Endothelial cell of umbilical vein (primary cell): ENCODE measurements at regions not wholly inside any gene's neighbourhood (a gene's known extent, or its start where the extent isn't known, plus 50 kb on each side); places are given as distances from the start of the nearest gene placed in this dataset.

ENCODE experiments used
- BruUV-seq: library from RNA; stranded (reverse); fragments of 400-500 nt; replicated peaks from 2 replicates; lab custom pipeline; 2021; lab: Mats Ljungman, UMichigan
- CTCF ChIA-PET: fragments of 300-600, 350-600 bp; sonication (Branson Sonifier 250); formaldehyde crosslinking; loops from one replicate; lab custom pipeline; 2021; ENCODE audit warnings: antibody characterized with exemption, inconsistent platforms; lab: Charles Lee
- POLR2A ChIA-PET: fragments of 300-600, 350-600 bp; sonication (Branson Sonifier 250); formaldehyde crosslinking; loops from one replicate; lab custom pipeline; 2021; ENCODE audit warnings: antibody characterized with exemption, inconsistent platforms; lab: Charles Lee
- DNase-seq: peaks from one replicate; pipeline ENCODE4 v3.0.0-alpha.2; 2011; ENCODE audit warnings: low read depth, low spot score
- FAIRE-seq: peaks from 2 replicates; lab custom pipeline; 2011; peaks lifted over from hg19 to GRCh38; lab: Jason Lieb, UNC
- H2AFZ ChIP-seq: 2 replicates; pipeline ENCODE4 v1.6.0; 2012; ENCODE audit warnings: low read depth, low read length, control low read depth, inconsistent platforms
- H3K27ac ChIP-seq: 2 replicates; pipeline ENCODE4 v1.5.1; 2011; ENCODE audit warnings: low read depth, mild to moderate bottlenecking, control low read depth, low read length, moderate library complexity; ENCODE audit not compliant: insufficient read depth
- H3K27me3 ChIP-seq, 2 experiments: 2 replicates each; pipeline versions ENCODE4 v1.6.0 to v1.6.1; 2011; ENCODE audit warnings: low read length in 2 of 2, mixed read lengths in 1 of 2; ENCODE audit not compliant: control insufficient read depth in 2 of 2, insufficient read depth in 2 of 2
- H3K36me3 ChIP-seq, 2 experiments: 2 replicates in 1 of 2; 3 replicates in 1 of 2; pipeline ENCODE4 v1.5.1; 2011; ENCODE audit warnings: low read length in 2 of 2, mild to moderate bottlenecking in 1 of 2, moderate library complexity in 1 of 2; ENCODE audit not compliant: control insufficient read depth in 2 of 2, insufficient read depth in 2 of 2; ENCODE audit errors: extremely low read depth in 1 of 2
- H3K4me1 ChIP-seq: 3 replicates; pipeline ENCODE4 v1.5.1; 2011; ENCODE audit warnings: mild to moderate bottlenecking, low read length; ENCODE audit not compliant: control insufficient read depth, insufficient read depth; ENCODE audit errors: extremely low read depth
- H3K4me2 ChIP-seq: 2 replicates; pipeline ENCODE4 v1.6.1; 2011; ENCODE audit warnings: low read length, control low read depth, mixed read lengths; ENCODE audit not compliant: insufficient read depth
- H3K4me3 ChIP-seq, 3 experiments: fragments of 200-600 bp in 1 of 3; sonication (generic), shearing (Covaris generic) in 1 of 3; replicated peaks in 1 of 3; 2 replicates each; pipeline ENCODE4 v1.5.1; 2011 to 2016; ENCODE audit warnings: control low read depth in 3 of 3, low read length in 3 of 3, mild to moderate bottlenecking in 2 of 3, inconsistent platforms in 1 of 3, low read depth in 1 of 3, moderate library complexity in 1 of 3; ENCODE audit not compliant: insufficient read depth in 1 of 3
- H3K79me2 ChIP-seq: 2 replicates; pipeline ENCODE4 v1.6.0; 2012; ENCODE audit warnings: low read length, inconsistent platforms; ENCODE audit not compliant: control insufficient read depth, insufficient read depth
- H3K9ac ChIP-seq: replicated peaks from 2 replicates; pipeline ENCODE3; 2011; ENCODE audit warnings: low read length, control low read depth; ENCODE audit not compliant: insufficient read depth; ENCODE audit errors: extremely low read depth
- H3K9me1 ChIP-seq: replicated peaks from 3 replicates; pipeline ENCODE4 v1.6.0; 2011; ENCODE audit warnings: mild to moderate bottlenecking, low read length; ENCODE audit not compliant: control insufficient read depth, insufficient read depth; ENCODE audit errors: extremely low read depth
- H3K9me3 ChIP-seq: replicated peaks from 2 replicates; pipeline ENCODE4 v1.5.1; 2012; ENCODE audit warnings: low read length, inconsistent platforms; ENCODE audit not compliant: control insufficient read depth, insufficient read depth
- H4K20me1 ChIP-seq: replicated peaks from 2 replicates; pipeline ENCODE3; 2011; ENCODE audit warnings: mild to moderate bottlenecking, low read length; ENCODE audit not compliant: control insufficient read depth, insufficient read depth; ENCODE audit errors: extremely low read depth
- CTCF ChIP-seq, 2 donors: IDR thresholded peaks; 1 replicate in 1 of 2; 2 replicates in 1 of 2; pipeline ENCODE4 v1.5.1; 2011; ENCODE audit warnings: low read length in 2 of 2, mild to moderate bottlenecking in 2 of 2, moderate library complexity in 2 of 2, control low read depth in 1 of 2, inconsistent platforms in 1 of 2, low read depth in 1 of 2; ENCODE audit not compliant: insufficient read depth in 1 of 2; ENCODE audit errors: extremely low read depth in 1 of 2
- EZH2 ChIP-seq: IDR thresholded peaks from 2 replicates; pipeline ENCODE4 v1.6.1; 2012; ENCODE audit warnings: borderline replicate concordance, low read depth, mild to moderate bottlenecking, moderate library complexity, low read length, inconsistent platforms; ENCODE audit not compliant: severe bottlenecking
- FOS ChIP-seq: IDR thresholded peaks from 2 replicates; pipeline ENCODE4 v1.6.1; 2011; ENCODE audit warnings: mild to moderate bottlenecking, low read length, moderate library complexity, borderline replicate concordance; ENCODE audit not compliant: insufficient read depth
- GATA2 ChIP-seq: IDR thresholded peaks from 2 replicates; pipeline ENCODE4 v1.7.0; 2011; ENCODE audit warnings: low read depth, mild to moderate bottlenecking, moderate library complexity, mixed read lengths, low read length; ENCODE audit not compliant: insufficient read length, insufficient read depth
- JUN ChIP-seq: IDR thresholded peaks from 2 replicates; pipeline ENCODE4 v1.6.1; 2011; ENCODE audit warnings: borderline replicate concordance, low read depth; ENCODE audit not compliant: insufficient read length, insufficient read depth
- MAX ChIP-seq: IDR thresholded peaks from 2 replicates; pipeline ENCODE4 v1.6.1; 2011; ENCODE audit not compliant: insufficient read depth, insufficient read length
- MYC ChIP-seq: IDR thresholded peaks from one replicate; pipeline ENCODE4 v1.6.1; 2011; ENCODE audit warnings: mild to moderate bottlenecking, low read depth, low read length
- POLR2A ChIP-seq: IDR thresholded peaks from 2 replicates; pipeline ENCODE4 v1.6.1; 2012; ENCODE audit warnings: low read depth, mild to moderate bottlenecking, control low read depth, low read length
- POLR2AphosphoS5 ChIP-seq: IDR thresholded peaks from 2 replicates; pipeline ENCODE4 v1.6.1; 2012; ENCODE audit warnings: low read depth, mild to moderate bottlenecking, control low read depth, low read length, moderate library complexity; ENCODE audit not compliant: insufficient read depth
- dilution Hi-C: fragments of 300-500 bp; cut with MboI; formaldehyde crosslinking; loops from one replicate; pipeline ENCODE4 v1.15.0; 2019; ENCODE audit warnings: low sequenced_read_pairs; ENCODE audit not compliant: extremely low pct_ligation_motif_present
- intact Hi-C: fragments of 100-400 bp; cut with micrococcal nuclease; formaldehyde crosslinking; loops from one replicate; pipeline ENCODE4 v1.10.0; 2022

- Histone ChIP-seq H3K27me3 (no peaks in the 10 kb centered on the region), H3K9ac (no peak overlapping the region), H3K4me2 (no peak overlapping the region), H3K79me2 (no peaks in the 10 kb centered on the region), H4K20me1 (no peaks in the 10 kb centered on the region), H2AFZ (no peak overlapping the region), H3K4me1 (no peaks in the 10 kb centered on the region), H3K27ac (no peak overlapping the region), H3K36me3 (no peaks in the 10 kb centered on the region), H3K4me3 (no peak overlapping the region), H3K9me1 (no peaks in the 10 kb centered on the region), H3K9me3 (no peaks in the 10 kb centered on the region)
- DNase-seq: no peak
- TF ChIP-seq FOS: no peak
- TF ChIP-seq EZH2: no peak
- no peak for TF ChIP-seq POLR2AphosphoS5
- no peak for TF ChIP-seq JUN
- TF ChIP-seq GATA2: no peak
- no peak for TF ChIP-seq MAX
- TF ChIP-seq POLR2A: no peak
- no peak for TF ChIP-seq MYC
- no peak for TF ChIP-seq CTCF (IDR thresholded peaks at IDR 0.05; ENCODE audit: extremely low read depth in 1 of 2, insufficient read depth in 1 of 2, low read depth in 1 of 2, low read length in 2 of 2)
- dilution Hi-C loops: no loop called here
- intact Hi-C loops: no loop called here
- BruUV-seq: no TSS peak
- ChIA-PET POLR2A (no interaction called here), CTCF (no interaction called here)
- no peak for FAIRE-seq
These were observed 128.4 kb downstream of the RXFP2 start for GRCh38 chr13:31867709-31868108.
